ENCODE measurements at regions not wholly inside any gene's neighbourhood (a gene's known extent, or its start where the extent isn't known, plus 50 kb on each side); places are given as distances from the start of the nearest gene placed in this dataset.

- TF ChIP-seq CTCF (IDR thresholded peaks at IDR 0.05; ENCODE audit: insufficient read depth, low read length) (no peak), REST (IDR thresholded peaks at IDR 0.05; ENCODE audit: insufficient replicate concordance, low read depth) (no peak), GABPA (IDR thresholded peaks at IDR 0.05; ENCODE audit: low read depth) (no peak), POLR2AphosphoS5 (IDR thresholded peaks at IDR 0.05; ENCODE audit: low read depth) (no peak)
Measured at GRCh38 chr1:34682452-34683223, 72.2 kb upstream of the GJB5 start.

All from HL-60 (cell line).